ENCODE measurements at regions not wholly inside any gene's neighbourhood (a gene's known extent, or its start where the extent isn't known, plus 50 kb on each side); places are given as distances from the start of the nearest gene placed in this dataset.

DNA sequence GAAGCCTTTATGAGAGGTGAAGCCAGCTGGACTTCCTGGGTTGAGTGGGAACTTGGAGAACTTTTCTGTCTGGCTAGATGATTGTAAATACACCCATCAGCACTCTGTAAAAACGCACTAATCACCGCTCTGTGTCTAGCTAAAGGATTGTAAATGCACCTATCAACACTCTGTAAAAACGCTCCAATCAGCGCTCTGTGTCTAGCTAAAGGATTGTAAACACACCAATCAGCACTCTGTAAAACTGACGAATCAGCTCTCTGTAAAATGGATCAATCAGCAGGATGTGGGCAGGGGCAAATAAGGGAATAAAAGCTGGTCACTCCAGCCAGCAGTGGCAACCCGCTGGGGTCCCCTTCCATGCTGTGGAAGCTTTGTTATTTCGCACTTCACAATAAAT, 163.6 kb upstream of the SLC39A10 start:
- TF ChIP-seq POLR2A (IDR thresholded peaks at IDR 0.05) = no peak
- TF ChIP-seq EP300 (IDR thresholded peaks at IDR 0.05) = no peak
- TF ChIP-seq, protein P1, sequence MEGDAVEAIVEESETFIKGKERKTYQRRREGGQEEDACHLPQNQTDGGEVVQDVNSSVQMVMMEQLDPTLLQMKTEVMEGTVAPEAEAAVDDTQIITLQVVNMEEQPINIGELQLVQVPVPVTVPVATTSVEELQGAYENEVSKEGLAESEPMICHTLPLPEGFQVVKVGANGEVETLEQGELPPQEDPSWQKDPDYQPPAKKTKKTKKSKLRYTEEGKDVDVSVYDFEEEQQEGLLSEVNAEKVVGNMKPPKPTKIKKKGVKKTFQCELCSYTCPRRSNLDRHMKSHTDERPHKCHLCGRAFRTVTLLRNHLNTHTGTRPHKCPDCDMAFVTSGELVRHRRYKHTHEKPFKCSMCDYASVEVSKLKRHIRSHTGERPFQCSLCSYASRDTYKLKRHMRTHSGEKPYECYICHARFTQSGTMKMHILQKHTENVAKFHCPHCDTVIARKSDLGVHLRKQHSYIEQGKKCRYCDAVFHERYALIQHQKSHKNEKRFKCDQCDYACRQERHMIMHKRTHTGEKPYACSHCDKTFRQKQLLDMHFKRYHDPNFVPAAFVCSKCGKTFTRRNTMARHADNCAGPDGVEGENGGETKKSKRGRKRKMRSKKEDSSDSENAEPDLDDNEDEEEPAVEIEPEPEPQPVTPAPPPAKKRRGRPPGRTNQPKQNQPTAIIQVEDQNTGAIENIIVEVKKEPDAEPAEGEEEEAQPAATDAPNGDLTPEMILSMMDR (IDR thresholded peaks at IDR 0.05) = no peak
- TF ChIP-seq POLR2AphosphoS5 (IDR thresholded peaks at IDR 0.05) = no peak

Measured in stomach (tissue), 4 donors.